ENCODE measurements at regions not wholly inside any gene's neighbourhood (a gene's known extent, or its start where the extent isn't known, plus 50 kb on each side); places are given as distances from the start of the nearest gene placed in this dataset.
"Not testable (repeated sequence)": the region's sequence is repeated elsewhere in the genome, so short reads cannot be mapped to it uniquely, and the experiment has no call there.

- DNase-seq (ENCODE audit: low spot score): no peak
- ATAC-seq (ENCODE audit: low FRiP score): no peak
- TF ChIP-seq CTCF (IDR thresholded peaks at IDR 0.05): no peak
These were observed 50.2 kb downstream of the RAD54L2 start for GRCh38 chr3:51588724-51589123.

GRCh38 chr3:51591231-51591630 lies 52.7 kb downstream of the RAD54L2 start:
- TF ChIP-seq CTCF (IDR thresholded peaks at IDR 0.05): no peak
- DNase-seq (ENCODE audit: low spot score): no peak
- ATAC-seq (ENCODE audit: low FRiP score): no peak

GRCh38 chr3:51593697-51594096 lies 55.2 kb downstream of the RAD54L2 start:
- TF ChIP-seq CTCF (IDR thresholded peaks at IDR 0.05): no peak
- no peak for ATAC-seq (ENCODE audit: low FRiP score)

GRCh38 chr3:51599638-51600037 lies 61.1 kb downstream of the RAD54L2 start:
- ATAC-seq (ENCODE audit: low FRiP score); DNase-seq (ENCODE audit: low spot score): not testable (repeated sequence)

More at GRCh38 chr3:51593697-51594096, 55.2 kb downstream of the RAD54L2 start:
- DNase-seq (ENCODE audit: low spot score): no peak

- TF ChIP-seq CTCF (IDR thresholded peaks at IDR 0.05): no peak
- ATAC-seq (ENCODE audit: low FRiP score) (no peak), DNase-seq (ENCODE audit: low spot score) (no peak)
These were observed 65.7 kb downstream of the RAD54L2 start for GRCh38 chr3:51604212-51604611.

GRCh38 chr3:51605938-51606337 lies 65.1 kb upstream of the TEX264 start:
- no peak for ATAC-seq (ENCODE audit: low FRiP score)
- no peak for DNase-seq (ENCODE audit: low spot score)
- TF ChIP-seq CTCF (IDR thresholded peaks at IDR 0.05): no peak

- not testable (repeated sequence) for ATAC-seq (ENCODE audit: low FRiP score); DNase-seq (ENCODE audit: low spot score)
These were observed 64.2 kb upstream of the TEX264 start for GRCh38 chr3:51606871-51607270.

GRCh38 chr3:51607591-51608325 lies 63.3 kb upstream of the TEX264 start:
- ATAC-seq (ENCODE audit: low FRiP score); DNase-seq (ENCODE audit: low spot score): not testable (repeated sequence)

- ATAC-seq (ENCODE audit: low FRiP score) (no peak), DNase-seq (ENCODE audit: low spot score) (no peak)
- TF ChIP-seq CTCF (IDR thresholded peaks at IDR 0.05): no peak
These were observed 60.3 kb upstream of the TEX264 start for GRCh38 chr3:51610708-51611107.
